OCI-LY3 (cell line): ENCODE measurements at regions not wholly inside any gene's neighbourhood (a gene's known extent, or its start where the extent isn't known, plus 50 kb on each side); places are given as distances from the start of the nearest gene placed in this dataset.

ENCODE experiments used
- EZH2phosphoT487 ChIP-seq: fragments of 200-600 bp; shearing (Covaris generic); IDR thresholded peaks from 2 replicates; pipeline ENCODE4 v1.6.1; 2018; ENCODE audit warnings: antibody characterized with exemption, mixed run types, low read depth
- TF ChIP-seq, protein P1 (sequence below): fragments of 200-600, 300-600 bp; sonication (generic); IDR thresholded peaks from 2 replicates; pipeline ENCODE4 v1.5.1; 2014; ENCODE audit warnings: antibody characterized with exemption, low read length, low read depth

DNA sequence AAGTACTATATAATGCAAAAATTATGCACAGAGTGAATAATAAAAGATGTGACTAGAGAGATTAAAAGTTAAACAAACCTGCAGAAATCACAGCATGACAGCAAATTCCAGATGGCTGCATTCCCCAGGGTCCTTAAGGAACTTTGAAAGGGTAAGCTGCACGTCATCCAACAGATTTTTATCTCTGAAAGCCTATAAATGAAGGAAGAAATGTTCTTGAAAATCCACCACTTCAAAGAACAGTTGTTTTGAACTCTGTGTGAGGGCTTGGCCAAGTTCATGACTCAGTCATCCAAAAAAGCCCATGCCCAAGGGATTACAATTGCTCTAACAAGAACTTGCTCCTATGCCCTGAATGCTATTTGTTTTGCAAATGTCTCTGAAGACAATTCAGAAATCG is 603.6 kb downstream of the PLOD2 start:
- TF ChIP-seq, protein P1, sequence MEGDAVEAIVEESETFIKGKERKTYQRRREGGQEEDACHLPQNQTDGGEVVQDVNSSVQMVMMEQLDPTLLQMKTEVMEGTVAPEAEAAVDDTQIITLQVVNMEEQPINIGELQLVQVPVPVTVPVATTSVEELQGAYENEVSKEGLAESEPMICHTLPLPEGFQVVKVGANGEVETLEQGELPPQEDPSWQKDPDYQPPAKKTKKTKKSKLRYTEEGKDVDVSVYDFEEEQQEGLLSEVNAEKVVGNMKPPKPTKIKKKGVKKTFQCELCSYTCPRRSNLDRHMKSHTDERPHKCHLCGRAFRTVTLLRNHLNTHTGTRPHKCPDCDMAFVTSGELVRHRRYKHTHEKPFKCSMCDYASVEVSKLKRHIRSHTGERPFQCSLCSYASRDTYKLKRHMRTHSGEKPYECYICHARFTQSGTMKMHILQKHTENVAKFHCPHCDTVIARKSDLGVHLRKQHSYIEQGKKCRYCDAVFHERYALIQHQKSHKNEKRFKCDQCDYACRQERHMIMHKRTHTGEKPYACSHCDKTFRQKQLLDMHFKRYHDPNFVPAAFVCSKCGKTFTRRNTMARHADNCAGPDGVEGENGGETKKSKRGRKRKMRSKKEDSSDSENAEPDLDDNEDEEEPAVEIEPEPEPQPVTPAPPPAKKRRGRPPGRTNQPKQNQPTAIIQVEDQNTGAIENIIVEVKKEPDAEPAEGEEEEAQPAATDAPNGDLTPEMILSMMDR, result no peak
- no peak for TF ChIP-seq EZH2phosphoT487
